HG02588 (cell line): ENCODE measurements at regions not wholly inside any gene's neighbourhood (a gene's known extent, or its start where the extent isn't known, plus 50 kb on each side); places are given as distances from the start of the nearest gene placed in this dataset.

ENCODE experiments used
- ATAC-seq: cut with Tn5 transposase; IDR thresholded peaks from one replicate; pipeline ENCODE4 v1.9.1; 2021; ENCODE audit warnings: mild to moderate bottlenecking, moderate library complexity; ENCODE audit not compliant: unreplicated experiment

DNA sequence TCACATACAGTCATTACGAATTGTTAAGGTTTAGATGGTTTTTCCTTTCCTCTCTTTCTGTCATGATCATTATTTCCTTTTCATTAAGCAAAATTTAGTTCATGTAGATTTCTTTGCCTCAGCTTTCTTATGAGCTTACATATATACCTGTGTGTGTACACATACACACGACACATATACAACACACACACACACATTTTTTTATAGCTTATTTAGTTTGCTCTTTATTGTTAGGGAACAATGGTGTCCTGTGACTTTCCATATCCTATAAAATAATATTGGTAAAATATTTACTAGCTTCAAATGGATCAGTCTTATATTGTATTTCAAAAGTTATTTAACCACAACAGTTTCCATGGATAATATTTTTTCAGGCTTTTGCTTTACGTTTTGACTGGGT lies 840.7 kb downstream of the PCDH18 start:
- ATAC-seq, result no peak

DNA sequence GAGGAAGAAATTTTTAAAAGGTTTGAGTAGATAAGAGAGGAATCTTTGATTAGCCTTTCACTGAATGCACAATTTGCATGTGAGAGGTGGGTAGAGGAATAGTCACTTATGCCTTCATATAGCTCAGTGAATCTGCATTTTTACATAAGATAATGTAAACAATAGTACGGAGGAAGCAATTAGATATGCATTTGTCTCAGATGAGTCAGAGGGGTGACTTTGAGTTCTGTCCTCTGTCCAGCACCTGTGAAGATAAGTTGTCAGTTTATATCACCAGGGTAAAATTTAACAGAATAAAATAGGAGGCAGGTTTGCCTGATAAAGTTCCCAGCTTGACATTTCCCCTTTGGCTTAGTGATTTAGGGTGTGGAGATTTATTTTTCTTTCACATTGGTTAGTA lies 841.9 kb downstream of the PCDH18 start:
- ATAC-seq, result no peak

DNA sequence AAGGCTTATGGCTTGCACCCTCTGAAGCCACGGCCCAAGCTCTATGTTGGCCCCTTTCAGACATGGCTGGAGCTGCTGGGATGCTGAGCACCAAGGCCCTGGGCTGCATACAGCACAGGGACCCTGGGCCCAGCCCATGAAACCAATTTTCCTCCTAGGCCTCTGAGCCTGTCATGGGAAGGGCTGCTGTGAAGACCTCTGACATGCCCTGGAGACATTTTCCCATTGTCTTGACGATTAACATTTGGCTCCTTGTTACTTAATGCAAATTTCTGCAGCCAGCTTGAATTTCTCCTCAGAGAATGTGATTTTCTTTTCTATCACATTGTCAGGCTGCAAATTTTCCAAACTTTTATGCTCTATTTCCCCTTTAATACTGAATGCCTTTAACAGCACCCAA lies 844.7 kb downstream of the PCDH18 start:
- no peak for ATAC-seq

DNA sequence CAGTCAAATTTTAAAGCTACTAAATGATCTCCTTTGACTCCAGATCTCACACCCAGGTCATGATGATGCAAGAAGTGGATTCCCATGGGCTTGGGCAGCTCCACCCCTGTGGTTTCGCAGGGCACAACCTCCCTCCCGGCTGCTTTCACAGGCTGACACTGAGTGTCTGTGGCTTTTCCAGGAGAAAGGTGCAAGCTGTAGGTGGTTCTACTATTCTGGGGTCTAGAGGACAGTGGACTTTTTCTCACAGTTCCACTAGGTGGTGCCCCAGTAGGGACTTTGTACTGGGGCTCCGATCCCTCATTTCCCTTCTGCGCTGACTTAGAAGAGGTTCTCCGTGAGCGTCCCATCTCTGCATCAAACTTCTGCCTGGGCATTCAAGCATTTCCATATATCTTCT lies 845.2 kb downstream of the PCDH18 start:
- no peak for ATAC-seq

DNA sequence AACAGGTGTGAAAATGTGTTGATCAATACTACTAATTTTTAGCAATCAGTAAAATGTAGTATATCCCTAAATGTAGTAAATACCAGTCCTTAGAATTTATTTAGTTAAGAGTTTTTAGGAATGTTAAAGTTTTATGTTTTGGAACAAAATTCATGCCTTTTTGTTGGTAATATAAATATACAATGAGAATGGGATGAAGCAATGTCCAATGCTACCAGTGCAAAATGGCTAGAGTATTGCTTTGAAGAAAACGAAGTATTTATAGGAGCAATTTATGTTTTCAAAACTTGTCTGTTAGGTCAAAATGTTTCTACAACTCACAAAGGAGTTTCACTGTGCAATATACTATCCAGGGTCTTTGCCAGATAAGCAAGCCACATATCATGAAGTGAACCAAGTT lies 851.5 kb downstream of the PCDH18 start:
- no peak for ATAC-seq

DNA sequence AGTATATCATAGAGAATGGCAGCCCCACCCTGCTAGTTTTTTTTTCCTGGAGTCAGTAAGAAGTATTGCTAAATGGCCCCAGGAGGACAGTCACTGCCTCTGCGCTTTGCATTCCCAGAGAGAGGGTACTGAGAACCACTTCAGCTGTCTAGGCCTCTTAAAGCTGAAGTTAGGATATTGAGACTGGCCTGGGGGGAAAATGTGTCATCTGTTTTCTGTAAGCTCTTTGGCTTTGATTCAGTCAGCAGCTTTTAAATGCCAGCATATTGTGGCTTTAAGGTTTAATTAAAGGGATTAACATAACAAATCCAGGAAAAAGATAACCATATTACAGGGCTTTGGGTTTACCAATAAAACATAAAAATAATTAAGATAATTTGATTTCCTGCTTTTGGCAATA lies 852.0 kb downstream of the PCDH18 start:
- no peak for ATAC-seq

DNA sequence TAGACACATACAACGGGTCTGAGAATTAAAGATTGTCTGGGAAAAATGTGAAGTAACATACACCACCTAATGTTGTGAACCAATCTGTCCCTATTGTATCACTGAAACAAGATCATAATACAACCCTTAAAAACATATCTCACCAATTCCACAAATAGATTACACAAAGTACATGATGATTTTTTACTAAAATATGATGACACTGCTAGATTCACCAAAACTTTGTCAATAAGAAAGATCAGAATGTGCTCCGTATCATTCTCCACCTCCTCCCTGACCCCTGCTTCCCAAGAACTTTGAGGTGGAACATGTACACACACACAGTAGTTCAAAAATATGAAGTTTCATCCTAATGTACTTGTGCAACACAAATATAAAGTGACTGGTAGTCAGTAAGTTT lies 862.0 kb downstream of the PCDH18 start:
- ATAC-seq, result no peak

DNA sequence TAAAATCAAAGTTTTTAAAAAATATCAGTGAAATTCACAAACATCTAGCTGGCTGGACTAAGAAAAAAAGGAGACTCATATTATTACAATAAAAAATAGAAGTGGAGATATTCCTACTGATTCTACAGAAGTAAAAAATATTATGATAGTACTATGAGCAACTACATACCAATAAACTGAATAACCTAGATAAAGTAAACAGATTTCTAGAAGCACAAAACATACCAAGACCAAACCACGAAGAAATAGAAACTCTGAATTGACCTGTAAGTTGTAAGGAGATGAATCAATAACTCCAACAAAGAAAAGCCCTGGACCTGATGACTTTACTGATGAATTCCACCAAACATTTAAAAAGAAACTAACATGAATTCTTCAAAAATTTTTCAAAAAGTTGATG lies 867.3 kb downstream of the PCDH18 start:
- no peak for ATAC-seq

DNA sequence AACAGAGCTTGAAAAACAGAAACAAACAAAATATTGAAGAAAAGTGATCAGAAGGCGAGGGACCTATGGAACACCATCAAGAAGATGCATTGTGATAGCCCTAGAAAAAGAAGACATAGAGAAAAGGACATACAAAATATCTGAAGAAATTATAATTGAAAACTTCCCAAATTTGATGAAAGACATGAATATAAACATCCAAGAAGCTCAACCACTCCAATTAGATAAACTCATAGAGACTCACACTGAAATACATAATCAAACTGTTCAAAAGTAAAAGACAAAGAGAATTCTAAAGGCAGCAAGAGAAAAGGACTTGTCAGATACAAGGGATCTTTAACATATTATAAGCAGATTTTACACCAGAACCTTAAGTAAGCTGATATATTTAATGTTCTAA lies 869.8 kb downstream of the PCDH18 start:
- no peak for ATAC-seq

DNA sequence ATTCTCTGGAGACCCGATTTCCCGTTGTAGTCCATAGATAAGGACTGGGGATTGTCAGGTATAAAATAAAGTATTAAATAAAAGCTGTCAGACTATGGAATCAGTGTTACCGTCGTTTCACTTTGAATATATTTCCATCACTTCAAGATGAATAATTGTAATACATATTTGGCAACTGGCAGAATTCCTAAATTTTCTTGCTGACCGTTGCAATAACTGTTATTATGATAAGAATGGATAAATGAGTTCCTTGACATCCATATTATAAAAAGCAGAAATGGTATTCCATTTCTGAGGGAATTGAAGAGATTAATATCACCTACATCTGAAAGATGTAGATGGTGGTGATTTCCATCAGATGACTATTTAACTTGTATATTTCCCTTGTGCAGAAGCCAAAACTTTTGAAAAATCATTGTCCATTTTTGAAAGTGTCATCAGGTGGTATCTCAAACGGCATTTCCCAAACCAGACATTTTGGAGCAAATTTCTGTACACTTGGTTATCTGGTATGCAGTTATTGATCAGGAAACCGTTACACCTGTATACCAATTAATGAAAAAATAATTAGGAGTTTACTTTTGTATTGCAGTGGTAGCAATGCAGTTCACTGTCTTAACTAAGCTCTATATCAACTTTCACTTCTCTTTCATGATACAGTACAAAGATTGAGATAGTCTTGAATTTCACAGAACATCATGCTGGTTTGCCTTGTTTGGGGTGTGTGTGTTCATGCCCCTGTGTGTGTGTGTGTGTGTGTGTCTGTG lies 878.5 kb downstream of the PCDH18 start:
- ATAC-seq, result no peak

DNA sequence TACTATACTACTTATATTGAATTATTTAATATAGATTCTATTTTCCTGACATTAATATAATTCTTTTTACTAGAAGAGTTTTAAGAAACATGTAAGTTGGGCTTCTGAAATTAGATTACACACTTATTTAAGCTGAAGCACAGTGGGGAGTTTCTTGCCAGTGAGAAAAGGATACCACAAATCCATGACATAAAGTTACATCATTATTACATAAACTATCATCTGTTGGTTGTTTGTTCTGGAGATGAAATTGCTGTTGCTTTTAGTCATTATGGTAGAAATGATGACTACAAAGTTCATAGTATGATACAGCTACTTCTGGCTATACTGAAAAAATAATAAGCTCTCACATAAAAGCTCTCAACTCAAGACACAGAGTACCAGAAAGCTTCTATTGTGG lies 880.4 kb downstream of the PCDH18 start:
- no peak for ATAC-seq

DNA sequence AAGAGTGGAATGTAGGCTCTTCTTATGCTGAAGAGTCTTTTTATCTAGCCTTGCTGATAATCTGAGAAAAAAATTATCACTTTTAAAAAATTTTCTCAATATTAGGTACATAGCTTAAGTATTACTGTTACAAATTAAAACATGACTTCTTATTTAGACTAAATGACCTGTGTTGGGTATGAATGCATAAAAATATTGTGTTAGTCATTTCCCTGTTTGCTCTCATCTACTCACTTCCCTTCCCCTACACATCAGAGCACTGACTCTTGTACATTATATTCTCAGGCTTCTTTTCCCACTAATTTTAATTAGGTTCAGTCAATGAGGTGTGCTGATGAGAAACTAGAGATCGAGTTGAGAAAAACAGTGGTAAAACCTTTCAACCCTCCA lies 881.0 kb downstream of the PCDH18 start:
- ATAC-seq, result peak; percentile 43

DNA sequence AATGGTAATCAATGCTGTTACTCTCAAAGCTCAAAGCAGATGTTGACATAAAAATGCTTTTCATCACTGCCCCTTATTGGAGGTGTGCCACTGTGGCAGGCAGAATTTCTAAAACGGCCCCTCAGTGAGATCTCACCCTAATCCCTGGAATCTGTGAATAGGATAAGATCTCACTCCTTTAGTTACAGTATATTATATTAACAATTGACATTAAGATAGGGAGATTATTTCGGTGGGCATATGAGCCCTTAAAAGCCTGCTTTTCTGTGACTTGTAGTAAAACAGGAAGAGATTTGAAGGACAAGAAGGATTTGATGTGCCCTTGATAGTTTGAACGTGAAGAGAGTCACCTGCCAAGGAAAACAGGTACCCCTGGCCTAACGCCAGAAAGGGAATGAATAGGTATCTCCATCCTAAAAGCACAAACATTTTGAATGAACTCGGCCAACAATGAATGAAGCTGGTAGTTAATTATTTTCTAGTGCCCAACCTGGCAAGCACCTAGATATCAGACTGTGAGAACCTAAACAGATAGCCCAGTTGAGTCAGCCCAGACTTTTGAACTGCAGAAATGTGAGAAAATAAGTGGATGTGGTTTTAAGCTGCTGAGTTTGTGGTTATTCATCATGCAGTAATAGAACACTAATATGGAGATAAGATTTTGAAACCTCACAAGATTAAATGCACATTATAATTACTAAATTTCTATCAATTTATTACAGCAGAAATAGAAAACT lies 881.6 kb downstream of the PCDH18 start:
- ATAC-seq, result peak; percentile 47

DNA sequence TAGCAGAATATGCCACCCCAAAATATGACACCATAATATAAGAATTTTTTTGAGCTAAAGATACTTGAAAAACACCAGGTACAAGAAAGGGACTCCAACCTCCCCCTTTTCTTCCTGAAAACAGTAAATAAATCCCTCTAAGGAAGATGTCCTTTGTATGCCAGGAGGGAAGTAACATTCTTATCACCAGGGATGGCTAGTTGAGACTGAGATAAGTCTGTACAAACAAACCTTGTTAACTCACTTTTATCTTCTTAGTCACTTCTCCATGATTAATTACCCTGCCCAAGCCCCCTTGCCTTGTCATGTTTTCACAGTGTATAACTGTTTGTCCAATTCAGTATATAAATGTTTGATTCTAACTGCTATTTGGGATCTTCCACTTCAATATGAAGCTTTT lies 888.0 kb downstream of the PCDH18 start:
- ATAC-seq, result no peak

DNA sequence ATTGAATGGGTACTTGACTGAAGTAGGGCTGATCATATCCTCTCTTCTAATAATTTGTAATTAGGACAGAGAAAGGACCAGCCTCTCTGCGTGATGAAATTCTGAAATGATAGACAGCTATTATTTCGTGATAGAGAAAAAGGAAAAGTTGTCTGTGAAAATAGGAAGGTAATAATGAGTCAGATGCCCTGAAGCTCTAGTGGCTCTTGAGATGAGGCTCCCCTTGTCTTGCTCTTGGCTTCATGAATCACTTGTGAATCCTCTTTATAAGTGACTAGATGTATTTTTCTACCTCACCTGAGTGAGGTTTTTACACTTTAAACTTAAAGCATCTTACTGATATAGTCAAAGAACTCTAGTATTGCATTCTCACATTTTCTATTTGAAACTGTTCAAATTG lies 888.9 kb downstream of the PCDH18 start:
- ATAC-seq, result no peak

DNA sequence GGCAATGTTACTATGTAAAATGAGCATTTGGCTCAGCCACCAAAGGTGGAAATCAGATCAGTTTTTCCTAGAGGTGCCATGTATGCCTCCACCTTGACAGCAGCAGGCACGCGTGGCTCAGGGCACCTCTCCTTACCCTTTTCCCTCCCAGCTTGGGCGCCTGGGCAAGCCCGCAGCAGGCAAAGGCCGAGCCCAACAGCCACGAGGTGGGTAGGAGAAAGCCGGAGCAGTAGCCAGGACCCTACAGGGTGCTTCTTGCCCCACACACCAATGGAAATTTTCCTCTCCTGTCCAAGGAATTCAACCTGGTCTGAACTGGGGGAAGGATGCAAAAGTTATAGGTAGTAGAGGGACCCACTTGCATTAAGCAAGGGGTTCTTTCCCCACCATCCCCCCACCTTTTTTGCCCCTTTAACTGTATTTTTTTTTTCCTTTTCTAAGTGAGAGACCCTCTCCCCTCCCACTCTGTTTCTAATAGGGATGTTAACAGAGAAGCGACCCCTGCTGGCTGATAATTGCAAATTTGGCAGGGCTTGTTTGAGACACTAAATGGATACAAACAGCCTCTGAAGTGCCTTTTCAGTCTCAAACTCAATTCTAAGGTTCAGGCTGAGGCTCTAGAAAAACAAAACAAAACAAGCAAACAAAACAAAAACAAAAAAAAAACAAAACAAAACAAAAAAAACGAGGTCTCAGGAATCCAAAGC lies 895.1 kb downstream of the PCDH18 start:
- ATAC-seq, result no peak

DNA sequence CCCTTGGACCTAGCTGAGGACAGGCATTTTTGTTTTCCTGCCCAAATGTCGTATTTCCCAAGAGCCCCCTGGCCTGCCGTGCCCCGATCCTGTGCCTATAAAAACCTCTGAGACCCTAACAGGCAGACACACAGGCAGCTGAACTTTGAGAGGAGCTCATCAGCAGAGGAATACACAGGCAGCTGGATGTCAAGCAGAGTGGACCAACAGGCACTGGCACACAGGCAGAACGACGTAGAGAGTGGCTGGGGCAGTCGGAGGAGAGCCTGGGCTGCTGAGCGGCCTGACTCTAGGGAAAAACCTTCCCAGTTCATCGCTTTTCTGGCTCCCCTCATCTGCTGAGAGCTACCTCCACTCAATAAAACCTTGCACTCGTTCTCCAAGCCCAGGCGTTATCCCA lies 896.1 kb downstream of the PCDH18 start:
- no peak for ATAC-seq

DNA sequence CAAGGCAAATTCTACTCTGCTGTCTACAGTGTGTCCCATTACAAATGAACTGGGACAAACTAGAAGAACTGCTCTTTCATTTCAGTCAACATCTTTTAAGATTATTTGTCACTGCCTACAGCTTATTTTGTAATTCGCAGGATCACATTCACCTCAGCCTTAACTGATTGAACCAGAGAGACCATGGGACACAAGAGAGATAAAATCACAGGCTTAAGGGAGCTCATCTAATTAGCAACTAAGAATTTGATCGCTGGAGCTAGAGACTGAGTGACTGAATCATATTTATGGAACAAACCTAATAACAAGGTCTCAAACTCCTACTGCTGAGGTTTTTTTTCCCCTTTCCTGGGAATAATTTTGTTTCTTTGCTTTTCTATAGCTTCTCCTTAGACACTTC lies 898.2 kb downstream of the PCDH18 start:
- no peak for ATAC-seq

DNA sequence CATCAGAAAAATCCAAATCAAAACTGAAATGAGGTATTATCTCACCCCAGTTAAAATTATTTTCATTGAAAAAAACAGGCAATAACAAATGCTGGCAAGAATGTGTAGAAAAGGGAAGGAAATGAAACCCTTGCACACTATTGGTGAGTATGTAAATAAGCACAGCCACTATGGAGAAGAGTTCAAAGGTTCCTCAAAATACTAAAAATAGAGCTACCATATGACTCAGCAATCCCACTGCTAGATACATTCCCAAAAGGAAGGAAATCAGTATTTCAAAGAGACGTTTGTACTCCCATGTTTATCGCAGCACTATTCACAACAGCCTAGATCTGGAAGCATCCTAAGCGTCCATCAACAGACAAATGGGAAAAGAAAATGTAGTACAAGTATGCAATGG lies 932.4 kb downstream of the PCDH18 start:
- ATAC-seq, result no peak

DNA sequence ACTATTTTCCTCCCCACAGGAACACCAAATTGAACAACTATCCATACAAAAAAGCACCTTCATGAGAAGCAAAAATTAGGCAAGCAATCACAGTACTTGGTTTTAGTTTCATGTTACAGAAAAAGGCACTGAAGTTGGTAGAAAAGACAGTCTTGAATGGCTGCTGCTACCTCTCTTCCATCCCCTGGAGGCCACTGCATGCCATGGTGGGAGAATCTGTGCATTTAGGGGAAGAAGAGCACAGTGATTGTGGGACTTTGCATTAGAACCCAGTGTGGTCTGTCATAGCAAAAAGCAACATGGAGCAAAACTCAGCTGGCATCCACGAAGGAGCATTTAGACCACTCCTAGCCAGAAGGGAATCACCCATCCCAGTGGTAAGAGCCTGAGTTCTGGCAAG lies 941.9 kb downstream of the PCDH18 start:
- no peak for ATAC-seq

DNA sequence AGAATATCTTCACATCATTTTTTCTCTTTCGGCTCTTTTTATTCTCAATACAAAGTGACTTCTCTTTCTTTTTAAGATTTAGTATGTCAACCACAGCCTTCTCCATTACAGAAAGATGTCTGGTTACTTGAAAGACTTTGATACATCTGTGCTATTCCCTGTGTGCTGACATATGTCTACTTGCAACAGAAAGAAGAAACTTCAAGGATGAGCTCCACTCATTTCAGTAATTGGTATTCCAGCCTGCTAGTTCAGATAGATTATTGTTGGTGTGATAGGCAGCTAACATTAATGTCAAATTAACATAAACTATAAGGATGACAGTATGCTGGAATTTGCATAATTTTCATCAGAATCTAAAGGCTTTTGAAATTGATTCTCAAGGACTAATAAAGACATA lies 948.7 kb downstream of the PCDH18 start:
- ATAC-seq, result no peak

DNA sequence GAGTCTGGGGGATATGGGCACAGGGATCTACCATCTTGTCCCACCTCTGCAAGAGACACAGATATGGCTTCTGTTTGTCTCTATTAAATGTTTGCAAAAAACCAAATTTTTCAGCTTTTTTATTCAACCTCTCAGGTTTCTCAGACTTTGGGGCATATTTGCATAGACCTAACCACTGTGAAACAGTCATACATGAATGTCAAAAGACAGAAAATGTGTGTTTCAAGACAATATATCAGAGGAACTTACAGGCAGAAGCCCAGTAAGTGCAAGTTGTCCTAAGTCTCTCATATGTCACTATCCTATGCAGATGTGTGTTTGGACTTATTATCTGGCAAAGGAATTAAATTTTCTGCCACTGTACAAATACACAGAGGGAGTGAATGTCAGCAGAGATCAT lies 951.2 kb downstream of the PCDH18 start:
- ATAC-seq, result no peak
